ENCODE measurements at regions not wholly inside any gene's neighbourhood (a gene's known extent, or its start where the extent isn't known, plus 50 kb on each side); places are given as distances from the start of the nearest gene placed in this dataset.

GRCh38 chr18:70507970-70508369, 219.1 kb downstream of the SOCS6 start:
- Mint-ChIP-seq H3K9me3 (ENCODE audit: unreplicated experiment) (peaks cover 14% of the 10 kb centered on the region), H3K27me3 (ENCODE audit: unreplicated experiment) (peaks cover 9% of the 10 kb centered on the region), H3K36me3 (ENCODE audit: low read depth, unreplicated experiment) (peaks cover 15% of the 10 kb centered on the region), H3K4me1 (ENCODE audit: unreplicated experiment) (no peaks in the 10 kb centered on the region), H3K27ac (ENCODE audit: unreplicated experiment) (no peak overlapping the region), H3K4me3 (ENCODE audit: unreplicated experiment) (no peak overlapping the region)
- TF ChIP-seq CTCF (IDR thresholded peaks at IDR 0.05; ENCODE audit: unreplicated experiment) = no peak
- no peak for DNase-seq (ENCODE audit: low spot score)

DNA sequence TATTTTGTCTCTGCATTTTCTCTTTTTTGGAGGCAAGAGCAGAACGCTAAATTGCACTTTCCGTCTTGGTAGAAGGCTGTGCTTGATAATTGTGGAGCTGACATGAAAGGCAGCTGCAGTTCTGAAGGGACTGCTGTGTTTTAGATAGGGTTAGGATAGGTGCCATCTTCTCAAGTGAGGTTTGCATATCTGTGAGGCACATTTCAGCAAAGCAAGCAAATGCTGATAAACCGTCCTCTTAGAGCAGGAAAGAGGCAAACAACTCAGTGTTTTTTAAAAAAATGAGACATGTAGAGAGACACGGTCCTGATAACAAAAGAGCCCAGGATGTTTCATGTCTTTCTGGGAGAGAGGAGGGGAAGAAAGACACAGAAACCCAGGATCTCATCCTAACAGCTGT, 217.7 kb downstream of the SOCS6 start:
- no peak for DNase-seq (ENCODE audit: low spot score)
- Mint-ChIP-seq H3K9me3 (ENCODE audit: unreplicated experiment) (peaks cover 14% of the 10 kb centered on the region), H3K4me3 (ENCODE audit: unreplicated experiment) (no peak overlapping the region), H3K4me1 (ENCODE audit: unreplicated experiment) (no peaks in the 10 kb centered on the region), H3K36me3 (ENCODE audit: low read depth, unreplicated experiment) (peaks cover 9% of the 10 kb centered on the region), H3K27me3 (ENCODE audit: unreplicated experiment) (peaks cover 9% of the 10 kb centered on the region), H3K27ac (ENCODE audit: unreplicated experiment) (no peak overlapping the region)
- TF ChIP-seq CTCF (IDR thresholded peaks at IDR 0.05; ENCODE audit: unreplicated experiment) = no peak

DNA sequence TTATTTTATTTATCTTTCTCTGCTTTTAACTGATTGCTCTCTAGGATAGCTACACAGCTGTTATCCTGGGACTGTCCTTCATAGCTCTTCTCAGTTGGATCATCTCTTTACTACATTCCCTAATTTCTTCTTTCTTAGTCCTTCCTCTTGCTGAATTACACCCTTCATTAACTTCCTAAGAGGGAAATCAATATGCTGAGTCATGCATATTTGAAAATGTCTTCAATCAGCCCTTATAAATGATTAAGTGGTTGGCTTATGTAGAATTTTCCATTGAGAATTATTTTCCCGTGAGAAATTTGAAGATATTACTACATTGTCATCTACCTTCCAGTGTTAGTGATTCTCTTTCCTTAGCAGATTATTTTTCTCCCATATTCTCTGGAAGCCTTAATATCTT, 214.2 kb downstream of the SOCS6 start:
- H3K9me3 Mint-ChIP-seq (ENCODE audit: unreplicated experiment) = no peaks in the 10 kb centered on the region
- no peak overlapping the region for H3K4me3 Mint-ChIP-seq (ENCODE audit: unreplicated experiment)

GRCh38 chr18:70501358-70501757, 212.5 kb downstream of the SOCS6 start:
- Mint-ChIP-seq H3K9me3 (ENCODE audit: unreplicated experiment) (no peaks in the 10 kb centered on the region), H3K36me3 (ENCODE audit: low read depth, unreplicated experiment) (peaks cover 4% of the 10 kb centered on the region), H3K27me3 (ENCODE audit: unreplicated experiment) (peaks cover 5% of the 10 kb centered on the region), H3K27ac (ENCODE audit: unreplicated experiment) (no peak overlapping the region), H3K4me3 (ENCODE audit: unreplicated experiment) (no peak overlapping the region), H3K4me1 (ENCODE audit: unreplicated experiment) (no peaks in the 10 kb centered on the region)
- no peak for TF ChIP-seq CTCF (IDR thresholded peaks at IDR 0.05; ENCODE audit: unreplicated experiment)
- DNase-seq (ENCODE audit: low spot score) = no peak

More for the DNA sequence above, 214.2 kb downstream of the SOCS6 start:
- Mint-ChIP-seq H3K36me3 (ENCODE audit: low read depth, unreplicated experiment) (peaks cover 4% of the 10 kb centered on the region), H3K4me1 (ENCODE audit: unreplicated experiment) (no peaks in the 10 kb centered on the region), H3K27me3 (ENCODE audit: unreplicated experiment) (peaks cover 9% of the 10 kb centered on the region), H3K27ac (ENCODE audit: unreplicated experiment) (no peak overlapping the region)
- no peak for DNase-seq (ENCODE audit: low spot score)
- no peak for TF ChIP-seq CTCF (IDR thresholded peaks at IDR 0.05; ENCODE audit: unreplicated experiment)

DNA sequence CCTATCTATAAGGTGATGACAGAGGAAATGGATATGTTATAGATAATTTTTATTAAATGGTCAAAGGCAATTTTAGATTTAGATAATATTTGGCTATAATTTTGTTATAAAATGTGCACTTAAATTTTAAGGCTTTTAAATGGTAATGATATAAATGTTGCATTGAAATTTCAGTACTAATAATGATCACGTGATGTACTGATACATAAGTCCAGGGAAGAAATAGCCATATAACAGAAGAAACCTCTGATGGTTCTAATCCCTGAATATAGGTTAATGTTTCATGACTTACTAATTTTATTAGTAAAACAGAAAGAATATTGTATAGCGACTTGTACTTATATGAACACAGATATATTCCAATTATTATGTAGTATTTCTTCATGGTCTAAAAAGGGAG, 211.9 kb downstream of the SOCS6 start:
- peaks cover 4% of the 10 kb centered on the region for H3K27me3 Mint-ChIP-seq (ENCODE audit: unreplicated experiment)
- no peaks in the 10 kb centered on the region for H3K4me1 Mint-ChIP-seq (ENCODE audit: unreplicated experiment)
- no peak overlapping the region for H3K27ac Mint-ChIP-seq (ENCODE audit: unreplicated experiment)
- H3K36me3 Mint-ChIP-seq (ENCODE audit: low read depth, unreplicated experiment) = peaks cover 4% of the 10 kb centered on the region
- H3K9me3 Mint-ChIP-seq (ENCODE audit: unreplicated experiment) = no peaks in the 10 kb centered on the region
- no peak for DNase-seq (ENCODE audit: low spot score)
- no peak overlapping the region for H3K4me3 Mint-ChIP-seq (ENCODE audit: unreplicated experiment)
- no peak for TF ChIP-seq CTCF (IDR thresholded peaks at IDR 0.05; ENCODE audit: unreplicated experiment)

All from endothelial cell (in vitro differentiated cells).